Hematopoietic multipotent progenitor cell treated with erythropoietin and hydrocortisone succinate and interleukin-3 and kit ligand, for 4 days (in vitro differentiated cells): ENCODE measurements at regions not wholly inside any gene's neighbourhood (a gene's known extent, or its start where the extent isn't known, plus 50 kb on each side); places are given as distances from the start of the nearest gene placed in this dataset.

ENCODE experiments used
- DNase-seq: peaks from one replicate; pipeline ENCODE4 v3.0.0-alpha.2; 2015

GRCh38 chr2:191565120-191565519 is 112.8 kb upstream of the NABP1 start:
- DNase-seq = no peak

- DNase-seq = peak; percentile 86
These were observed 112.2 kb upstream of the NABP1 start for GRCh38 chr2:191565647-191566198.

- peak; percentile 86 for DNase-seq
These were observed 111.6 kb upstream of the NABP1 start for GRCh38 chr2:191566344-191566743.

- no peak for DNase-seq
These were observed 110.7 kb upstream of the NABP1 start for GRCh38 chr2:191567206-191567605.

GRCh38 chr2:191569025-191569424 is 108.9 kb upstream of the NABP1 start:
- no peak for DNase-seq

GRCh38 chr2:191571163-191571769 is 106.7 kb upstream of the NABP1 start:
- peak; percentile 86 for DNase-seq

- DNase-seq = no peak
These were observed 105.6 kb upstream of the NABP1 start for GRCh38 chr2:191572319-191572718.

- no peak for DNase-seq
These were observed 104.7 kb upstream of the NABP1 start for GRCh38 chr2:191573216-191573615.

GRCh38 chr2:191574232-191574631 is 103.7 kb upstream of the NABP1 start:
- DNase-seq = no peak

- no peak for DNase-seq
These were observed 100.3 kb upstream of the NABP1 start for GRCh38 chr2:191577605-191578004.

GRCh38 chr2:191578031-191578430 is 99.9 kb upstream of the NABP1 start:
- DNase-seq = no peak

GRCh38 chr2:191580581-191580980 is 97.4 kb upstream of the NABP1 start:
- no peak for DNase-seq

GRCh38 chr2:191581003-191581402 is 96.9 kb upstream of the NABP1 start:
- DNase-seq = no peak

GRCh38 chr2:191582355-191582754 is 95.6 kb upstream of the NABP1 start:
- DNase-seq = no peak

- DNase-seq = no peak
These were observed 86.9 kb upstream of the NABP1 start for GRCh38 chr2:191591025-191591424.

GRCh38 chr2:191593622-191594385 is 84.1 kb upstream of the NABP1 start:
- DNase-seq = no peak

- DNase-seq = peak; percentile 55
These were observed 80.7 kb upstream of the NABP1 start for GRCh38 chr2:191597186-191597751.

- DNase-seq = no peak
These were observed 79.6 kb upstream of the NABP1 start for GRCh38 chr2:191598296-191598695.

GRCh38 chr2:191601060-191601459 is 76.9 kb upstream of the NABP1 start:
- peak; percentile 23 for DNase-seq

GRCh38 chr2:191604154-191604553 is 73.8 kb upstream of the NABP1 start:
- DNase-seq = no peak

- DNase-seq = no peak
These were observed 70.8 kb upstream of the NABP1 start for GRCh38 chr2:191607096-191607495.

GRCh38 chr2:191610756-191611155 is 67.2 kb upstream of the NABP1 start:
- no peak for DNase-seq

- peak; percentile 15 for DNase-seq
These were observed 66.3 kb upstream of the NABP1 start for GRCh38 chr2:191611614-191612013.

GRCh38 chr2:191612496-191612895 is 65.4 kb upstream of the NABP1 start:
- no peak for DNase-seq
